Neural cell (in vitro differentiated cells): ENCODE measurements at regions not wholly inside any gene's neighbourhood (a gene's known extent, or its start where the extent isn't known, plus 50 kb on each side); places are given as distances from the start of the nearest gene placed in this dataset.

Experiments used
- H2AFZ ChIP-seq: fragments of 200-600, 300-800 bp; sonication (generic), shearing (Covaris generic); 2 replicates; pipeline ENCODE4 v1.6.0; 2014; ENCODE audit warnings: low read depth, mild to moderate bottlenecking, antibody characterized with exemption, low read length, moderate library complexity
- H3F3A ChIP-seq: fragments of 200-600 bp; shearing (Covaris generic); 2 replicates; pipeline ENCODE4 v1.6.1; 2016; ENCODE audit warnings: mild to moderate bottlenecking, moderate library complexity, mixed read lengths, antibody characterized with exemption, low read length; ENCODE audit not compliant: insufficient read depth, poor library complexity, severe bottlenecking
- H3K27ac ChIP-seq: fragments of 200-600, 300-800 bp; sonication (generic), shearing (Covaris generic); 2 replicates; pipeline ENCODE4 v1.5.1; 2014; ENCODE audit warnings: mild to moderate bottlenecking, low read length, moderate library complexity
- H3K27me3 ChIP-seq: fragments of 300-800, 200-600 bp; sonication (generic), shearing (Covaris generic); 2 replicates; pipeline ENCODE4 v1.6.0; 2014; ENCODE audit warnings: mild to moderate bottlenecking, low read depth, low read length, moderate library complexity; ENCODE audit not compliant: insufficient read depth
- H3K36me3 ChIP-seq: fragments of 300-800, 200-600 bp; sonication (generic), shearing (Covaris generic); 2 replicates; pipeline ENCODE4 v1.5.1; 2014; ENCODE audit warnings: mild to moderate bottlenecking, antibody characterized with exemption, low read length, moderate library complexity; ENCODE audit not compliant: insufficient read depth
- H3K4me2 ChIP-seq: fragments of 300-800, 200-600 bp; sonication (generic), shearing (Covaris generic); 2 replicates; pipeline ENCODE4 v1.6.0; 2014; ENCODE audit warnings: mild to moderate bottlenecking, low read length
- H3K4me3 ChIP-seq: fragments of 300-800, 200-600 bp; sonication (generic), shearing (Covaris generic); 2 replicates; pipeline ENCODE4 v1.5.1; 2014; ENCODE audit warnings: mild to moderate bottlenecking, low read length, moderate library complexity
- H3K79me2 ChIP-seq: fragments of 200-600 bp; shearing (Covaris generic); replicated peaks from 2 replicates; pipeline ENCODE4 v1.6.0; 2014; ENCODE audit warnings: mild to moderate bottlenecking, low read length, moderate library complexity; ENCODE audit not compliant: insufficient read depth
- H3K9ac ChIP-seq: fragments of 300-800, 200-600 bp; sonication (generic), shearing (Covaris generic); 2 replicates; pipeline ENCODE4 v1.6.1; 2016; ENCODE audit warnings: mild to moderate bottlenecking, low read length, mixed read lengths
- H3K9me2 ChIP-seq: fragments of 200-600 bp; shearing (Covaris generic); 2 replicates; pipeline ENCODE4 v1.6.1; 2016; ENCODE audit warnings: mild to moderate bottlenecking, low read length, mixed read lengths; ENCODE audit not compliant: insufficient read depth
- H3K9me3 ChIP-seq: fragments of 200-600, 300-800 bp; sonication (generic), shearing (Covaris generic); 2 replicates; pipeline ENCODE4 v1.6.1; 2016; ENCODE audit warnings: mild to moderate bottlenecking, mixed run types, low read length, moderate library complexity, mixed read lengths
- H4K20me1 ChIP-seq: fragments of 200-600 bp; shearing (Covaris generic); 2 replicates; pipeline ENCODE4 v1.6.1; 2016; ENCODE audit warnings: mild to moderate bottlenecking, mixed run types; ENCODE audit not compliant: insufficient read depth
- CTCF ChIP-seq: fragments of 450-650 bp; IDR thresholded peaks from 2 replicates; pipeline ENCODE4 v1.5.1; 2014; ENCODE audit warnings: antibody characterized with exemption, mild to moderate bottlenecking, moderate library complexity; ENCODE audit not compliant: poor library complexity, severe bottlenecking
- EP300 ChIP-seq: fragments of 450-650 bp; conservative IDR thresholded peaks from 2 replicates; pipeline ENCODE4 v1.6.1; 2014; ENCODE audit warnings: antibody characterized with exemption, mild to moderate bottlenecking, moderate library complexity; ENCODE audit not compliant: poor library complexity, severe bottlenecking
- EZH2 ChIP-seq: fragments of 200-600, 300-800 bp; shearing (Covaris generic), sonication (generic); IDR thresholded peaks from 2 replicates; pipeline ENCODE4 v1.6.1; 2014; ENCODE audit warnings: antibody characterized with exemption, low read length, borderline replicate concordance, mild to moderate bottlenecking; ENCODE audit not compliant: insufficient read depth, poor library complexity, severe bottlenecking
- MXI1 ChIP-seq: fragments of 450-650 bp; conservative IDR thresholded peaks from 2 replicates; pipeline ENCODE4 v1.6.1; 2014; ENCODE audit warnings: antibody characterized with exemption, mild to moderate bottlenecking; ENCODE audit not compliant: poor library complexity, severe bottlenecking
- POLR2AphosphoS5 ChIP-seq: IDR thresholded peaks from 2 replicates; pipeline ENCODE4 v1.6.1; 2012
- RAD21 ChIP-seq: fragments of 450-650 bp; conservative IDR thresholded peaks from 2 replicates; pipeline ENCODE4 v1.6.1; 2014; ENCODE audit warnings: antibody characterized with exemption, mild to moderate bottlenecking, moderate library complexity
- REST ChIP-seq: IDR thresholded peaks from 2 replicates; pipeline ENCODE4 v1.6.1; 2012; ENCODE audit warnings: borderline replicate concordance
- SMC3 ChIP-seq: fragments of 450-650 bp; conservative IDR thresholded peaks from 2 replicates; pipeline ENCODE4 v1.6.1; 2014; ENCODE audit warnings: antibody characterized with exemption, mild to moderate bottlenecking, moderate library complexity; ENCODE audit not compliant: poor library complexity
- TAF1 ChIP-seq: IDR thresholded peaks from 2 replicates; pipeline ENCODE4 v1.6.1; 2012; ENCODE audit warnings: low read depth

- Histone ChIP-seq H3K79me2 (no peaks in the 10 kb centered on the region), H3K27ac (no peak overlapping the region), H3K9ac (no peak overlapping the region), H3K4me3 (no peak overlapping the region), H3F3A (no peaks in the 10 kb centered on the region), H3K4me2 (no peak overlapping the region), H3K9me2 (no peaks in the 10 kb centered on the region), H2AFZ (no peak overlapping the region), H3K27me3 (no peaks in the 10 kb centered on the region), H3K9me3 (no peaks in the 10 kb centered on the region), H3K36me3 (no peaks in the 10 kb centered on the region), H4K20me1 (no peaks in the 10 kb centered on the region)
- no peak for TF ChIP-seq CTCF
- TF ChIP-seq REST = no peak
- no peak for TF ChIP-seq EZH2
- TF ChIP-seq RAD21 = no peak
- TF ChIP-seq EP300 = no peak
- TF ChIP-seq MXI1 = no peak
- no peak for TF ChIP-seq SMC3
- TF ChIP-seq TAF1 = no peak
- no peak for TF ChIP-seq POLR2AphosphoS5
These were observed 231.6 kb upstream of the ZNF217 start for GRCh38 chr20:53825282-53825681.

- H3K9me3 ChIP-seq = no peaks in the 10 kb centered on the region
- H3F3A ChIP-seq = no peaks in the 10 kb centered on the region
- no peak overlapping the region for H3K4me3 ChIP-seq
- no peaks in the 10 kb centered on the region for H4K20me1 ChIP-seq
- H3K9ac ChIP-seq = no peak overlapping the region
- H3K4me2 ChIP-seq = no peak overlapping the region
- no peaks in the 10 kb centered on the region for H3K9me2 ChIP-seq
- no peak overlapping the region for H3K27ac ChIP-seq
- no peak overlapping the region for H2AFZ ChIP-seq
- H3K27me3 ChIP-seq = no peaks in the 10 kb centered on the region
- H3K36me3 ChIP-seq = no peaks in the 10 kb centered on the region
- TF ChIP-seq EZH2 (no peak), MXI1 (no peak), RAD21 (no peak), POLR2AphosphoS5 (no peak), EP300 (no peak), TAF1 (no peak), SMC3 (no peak), CTCF (no peak), REST (no peak)
- no peaks in the 10 kb centered on the region for H3K79me2 ChIP-seq
These were observed 231.1 kb upstream of the ZNF217 start for GRCh38 chr20:53824779-53825178.
